AG04449 (cell line): ENCODE measurements at regions not wholly inside any gene's neighbourhood (a gene's known extent, or its start where the extent isn't known, plus 50 kb on each side); places are given as distances from the start of the nearest gene placed in this dataset.

ENCODE experiments used
- CTCF ChIA-PET: fragments of 350-600 bp; formaldehyde crosslinking; extraction: SDS; loops from one replicate; lab custom pipeline; 2021; ENCODE audit warnings: antibody characterized with exemption; lab: Yijun Ruan, JAX
- POLR2A ChIA-PET: fragments of 400-600, 350-600 bp; formaldehyde crosslinking; extraction: SDS; loops from one replicate; lab custom pipeline; 2020; ENCODE audit warnings: antibody characterized with exemption, inconsistent platforms; lab: Yijun Ruan, JAX
- DNase-seq: peaks from one replicate; pipeline ENCODE4 v3.0.0-alpha.2; 2010; ENCODE audit warnings: low read depth, low spot score
- H3K4me3 ChIP-seq: 2 replicates; pipeline ENCODE4 v1.5.1; 2011; ENCODE audit warnings: low read depth, mild to moderate bottlenecking, control low read depth, low read length
- CTCF ChIP-seq: IDR thresholded peaks from one replicate; pipeline ENCODE4 v1.5.1; 2011; ENCODE audit warnings: mild to moderate bottlenecking, moderate library complexity, low read length, control low read depth, inconsistent platforms; ENCODE audit not compliant: insufficient read depth; ENCODE audit errors: missing control alignments

- no peak overlapping the region for H3K4me3 ChIP-seq
- DNase-seq, result no peak
- no peak for TF ChIP-seq CTCF
- ChIA-PET POLR2A (no interaction called here), CTCF (no interaction called here)
These were observed 206.8 kb upstream of the SALL1 start for GRCh38 chr16:51357839-51358238.

GRCh38 chr16:51355875-51356274, 204.8 kb upstream of the SALL1 start:
- CTCF ChIA-PET, result no interaction called here
- TF ChIP-seq CTCF, result no peak

GRCh38 chr16:51355195-51355594, 204.1 kb upstream of the SALL1 start:
- CTCF ChIA-PET, result no interaction called here

More at GRCh38 chr16:51355875-51356274, 204.8 kb upstream of the SALL1 start:
- no peak overlapping the region for H3K4me3 ChIP-seq
- no peak for DNase-seq
- POLR2A ChIA-PET, result no interaction called here

GRCh38 chr16:51353055-51353454, 202.0 kb upstream of the SALL1 start:
- POLR2A ChIA-PET, result no interaction called here

More at GRCh38 chr16:51355195-51355594, 204.1 kb upstream of the SALL1 start:
- TF ChIP-seq CTCF, result no peak
- no peak for DNase-seq
- POLR2A ChIA-PET, result no interaction called here
- no peak overlapping the region for H3K4me3 ChIP-seq

GRCh38 chr16:51349626-51350025, 198.6 kb upstream of the SALL1 start:
- POLR2A ChIA-PET, result no interaction called here
- CTCF ChIA-PET, result no interaction called here
- TF ChIP-seq CTCF, result no peak
- DNase-seq, result no peak
- no peak overlapping the region for H3K4me3 ChIP-seq

More at GRCh38 chr16:51353055-51353454, 202.0 kb upstream of the SALL1 start:
- CTCF ChIA-PET, result no interaction called here
- TF ChIP-seq CTCF, result no peak
- DNase-seq, result no peak
- H3K4me3 ChIP-seq, result no peak overlapping the region

GRCh38 chr16:51343411-51343810, 192.3 kb upstream of the SALL1 start:
- POLR2A ChIA-PET, result no interaction called here
- no peak overlapping the region for H3K4me3 ChIP-seq
- CTCF ChIA-PET, result no interaction called here
- no peak for DNase-seq
- TF ChIP-seq CTCF, result no peak
